Breast epithelium (tissue), 3 donors: ENCODE measurements at regions not wholly inside any gene's neighbourhood (a gene's known extent, or its start where the extent isn't known, plus 50 kb on each side); places are given as distances from the start of the nearest gene placed in this dataset.

Source experiments
- CTCF ChIP-seq, 3 donors: fragments of 450-650 bp; IDR thresholded peaks; one replicate each; pipeline ENCODE4 v1.5.1; 2016 to 2017; ENCODE audit warnings: antibody characterized with exemption in 3 of 3, mild to moderate bottlenecking in 3 of 3, moderate library complexity in 3 of 3
- POLR2A ChIP-seq: fragments of 450-650 bp; IDR thresholded peaks from one replicate; pipeline ENCODE4 v1.6.1; 2016; ENCODE audit warnings: antibody characterized with exemption, mild to moderate bottlenecking, moderate library complexity

GRCh38 chr6:14792118-14792955 is 453.5 kb upstream of the JARID2 start:
- TF ChIP-seq CTCF (IDR thresholded peaks at IDR 0.05) (no peak), POLR2A (no peak)
